Amniotic epithelial cell (primary cell): ENCODE measurements at regions not wholly inside any gene's neighbourhood (a gene's known extent, or its start where the extent isn't known, plus 50 kb on each side); places are given as distances from the start of the nearest gene placed in this dataset.

Experiments used
- DNase-seq: peaks from one replicate; pipeline ENCODE4 v3.0.0-alpha.2; 2010; ENCODE audit warnings: low read depth

DNA sequence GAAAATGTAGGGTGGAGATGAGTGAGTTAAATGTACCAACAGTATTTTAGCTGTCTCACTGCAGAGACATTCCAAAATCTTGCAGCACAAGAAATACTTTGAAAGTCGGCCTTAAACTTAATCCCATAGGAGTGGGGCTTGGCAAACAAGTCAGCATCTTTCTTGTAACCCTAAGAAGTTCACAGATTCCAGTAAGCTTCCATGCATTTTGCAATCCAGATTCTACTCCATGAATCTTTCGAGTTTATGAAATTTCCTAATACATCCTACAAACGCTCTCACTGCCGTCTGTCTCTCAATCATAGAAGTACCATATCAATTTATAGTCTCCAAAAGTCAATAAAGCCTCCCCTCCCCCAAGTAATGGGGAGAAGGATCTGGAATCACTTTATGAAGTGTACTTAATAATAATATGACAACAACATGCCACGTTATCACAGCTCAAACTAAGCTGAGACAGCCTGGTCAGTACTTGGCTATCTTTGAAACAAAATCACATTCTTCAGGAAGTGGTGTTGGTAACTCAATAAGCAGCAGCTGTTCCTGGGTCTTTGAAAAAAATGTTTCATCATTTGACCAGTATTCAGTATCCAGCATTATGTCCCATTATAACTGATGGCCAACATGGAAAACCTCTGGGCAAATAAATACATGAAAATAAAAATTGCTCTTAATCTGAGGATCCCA is 317.4 kb upstream of the RUNX1 start:
- DNase-seq = peak; percentile 99

DNA sequence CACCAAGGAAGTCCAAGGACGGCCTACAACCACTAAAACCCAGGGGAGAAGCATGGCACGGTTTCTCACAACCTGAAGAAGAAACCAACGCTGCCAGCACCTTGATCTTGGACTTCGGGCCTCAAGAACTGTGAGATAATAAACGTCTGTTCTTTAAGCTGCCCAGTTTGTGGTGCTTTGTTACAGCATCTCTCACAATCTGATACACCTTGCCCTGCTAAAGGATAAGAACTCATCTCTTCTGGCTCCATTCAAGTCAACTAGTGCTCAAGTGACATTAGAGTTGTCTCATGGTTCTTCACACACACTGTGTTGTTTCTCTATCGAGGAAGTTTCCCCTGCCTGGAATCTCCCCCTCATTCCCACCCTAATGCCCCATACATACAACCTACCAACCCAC is 314.4 kb upstream of the RUNX1 start:
- no peak for DNase-seq

GRCh38 chr21:35361988-35362387 is 312.9 kb upstream of the RUNX1 start:
- no peak for DNase-seq

GRCh38 chr21:35360870-35361570 is 311.9 kb upstream of the RUNX1 start:
- DNase-seq = no peak

GRCh38 chr21:35359076-35359475 is 310.0 kb upstream of the RUNX1 start:
- peak; percentile 37 for DNase-seq

GRCh38 chr21:35358008-35358407 is 308.9 kb upstream of the RUNX1 start:
- no peak for DNase-seq

DNA sequence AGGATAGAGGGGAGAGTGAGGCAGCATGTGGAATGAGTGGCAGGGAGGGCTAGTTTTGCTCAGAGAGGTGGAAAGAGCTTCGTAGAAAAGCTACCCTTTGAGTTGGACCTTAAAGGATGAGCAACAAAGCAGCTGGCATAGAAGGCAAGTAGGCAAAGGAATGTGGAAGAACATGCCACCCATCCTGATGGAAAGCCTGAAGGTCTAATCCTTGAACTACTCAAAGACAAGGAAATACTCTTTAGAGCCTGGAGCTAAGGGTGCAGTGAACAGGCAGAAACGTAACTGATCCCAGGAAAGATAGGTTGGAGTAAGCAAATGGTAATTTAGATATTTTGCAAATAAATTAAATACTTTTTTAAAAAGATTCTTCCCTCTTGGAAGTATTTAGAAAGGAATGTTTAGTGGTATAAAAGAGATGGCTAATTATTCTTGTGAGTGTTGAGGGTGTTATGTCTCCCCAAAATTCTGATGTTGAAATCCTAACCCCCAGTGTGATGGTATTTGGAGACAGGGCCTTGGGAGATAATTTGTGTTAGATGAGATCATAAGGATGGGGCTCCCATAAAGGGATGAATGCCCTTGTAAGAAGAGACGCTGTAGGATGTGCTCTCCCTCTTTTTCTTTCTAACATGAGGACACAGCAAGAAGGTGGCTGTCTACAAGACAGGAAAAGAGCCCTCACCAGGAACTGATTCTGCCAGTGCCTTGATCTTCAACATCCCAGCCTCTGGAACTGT is 308.1 kb upstream of the RUNX1 start:
- peak; percentile 63 for DNase-seq

DNA sequence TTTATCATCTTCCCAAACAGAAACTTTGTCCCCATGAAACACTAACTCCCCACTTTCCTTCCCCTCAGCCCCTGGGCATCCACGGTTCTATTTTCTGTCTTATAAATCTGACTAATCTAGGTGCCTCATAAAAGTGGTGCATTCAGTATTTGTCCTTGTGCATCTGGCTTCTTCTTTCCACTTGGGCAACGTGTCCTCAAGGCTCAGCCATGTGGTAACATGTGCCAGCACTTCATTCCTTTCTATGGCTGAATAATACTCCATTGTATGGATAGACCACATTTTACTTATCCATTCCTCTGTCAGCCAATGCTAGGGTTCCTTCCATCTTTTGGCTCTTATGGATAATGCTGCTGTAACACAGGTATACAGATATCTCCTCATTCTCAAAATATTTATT is 305.0 kb upstream of the RUNX1 start:
- no peak for DNase-seq

DNA sequence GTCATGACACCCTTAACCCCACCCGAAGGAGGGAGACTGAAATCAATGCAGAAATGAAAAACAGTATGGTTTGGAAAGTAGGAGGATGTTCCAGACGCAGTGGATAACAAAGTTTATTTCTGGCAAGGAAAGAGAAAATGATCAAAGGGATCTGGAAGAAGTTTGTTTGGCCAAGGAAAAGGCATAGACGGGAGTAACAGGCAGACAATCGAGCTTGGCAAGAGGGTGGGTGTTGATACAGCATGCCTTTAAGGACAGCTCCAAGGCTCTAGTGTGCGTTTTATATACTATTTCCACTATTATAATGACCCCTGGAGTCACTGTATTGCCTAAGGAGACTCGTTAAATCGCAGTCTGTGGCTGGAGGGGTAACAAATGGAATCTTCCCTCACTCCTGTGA is 303.7 kb upstream of the RUNX1 start:
- no peak for DNase-seq

GRCh38 chr21:35352066-35352770 is 303.1 kb upstream of the RUNX1 start:
- peak; percentile 90 for DNase-seq

GRCh38 chr21:35351434-35351833 is 302.3 kb upstream of the RUNX1 start:
- peak; percentile 34 for DNase-seq

- DNase-seq = peak; percentile 44
These were observed 301.9 kb upstream of the RUNX1 start for GRCh38 chr21:35350965-35351364.

DNA sequence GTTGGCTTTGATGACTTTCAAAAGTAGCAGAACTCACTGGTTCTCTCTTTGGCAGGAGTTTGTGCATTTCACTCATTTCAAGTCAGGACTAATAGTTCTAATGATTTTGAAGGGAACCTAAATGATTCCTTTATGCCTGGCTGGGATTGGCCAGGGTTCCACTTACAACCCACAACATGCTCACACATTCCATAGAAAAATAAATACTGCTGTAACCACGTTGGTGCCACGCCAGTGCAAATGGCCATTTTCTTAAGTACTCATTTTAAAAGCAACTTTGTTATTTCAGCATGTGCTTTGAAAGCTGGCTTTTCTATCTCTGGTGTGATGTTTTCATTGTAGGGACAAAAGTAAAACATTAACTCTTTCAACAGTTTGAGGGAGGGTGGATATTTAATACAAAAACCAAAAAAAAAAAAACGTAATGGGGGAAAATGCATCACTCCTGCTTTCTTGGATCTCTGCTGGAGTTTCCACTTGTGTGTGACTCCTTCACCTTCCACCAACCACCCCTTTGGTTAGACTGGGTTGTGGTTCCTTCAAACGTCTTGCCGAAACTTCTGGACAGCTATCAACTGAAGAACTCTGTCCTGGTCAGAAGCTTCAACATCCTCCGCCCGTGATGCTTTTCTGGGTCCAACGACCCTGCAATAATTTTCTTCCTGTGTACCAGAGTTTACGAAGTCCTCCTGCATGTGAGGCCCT is 300.4 kb upstream of the RUNX1 start:
- no peak for DNase-seq

GRCh38 chr21:35348686-35349085 is 299.6 kb upstream of the RUNX1 start:
- DNase-seq = peak; percentile 63

- no peak for DNase-seq
These were observed 297.6 kb upstream of the RUNX1 start for GRCh38 chr21:35346697-35347096.

GRCh38 chr21:35345954-35346353 is 296.9 kb upstream of the RUNX1 start:
- peak; percentile 45 for DNase-seq

DNA sequence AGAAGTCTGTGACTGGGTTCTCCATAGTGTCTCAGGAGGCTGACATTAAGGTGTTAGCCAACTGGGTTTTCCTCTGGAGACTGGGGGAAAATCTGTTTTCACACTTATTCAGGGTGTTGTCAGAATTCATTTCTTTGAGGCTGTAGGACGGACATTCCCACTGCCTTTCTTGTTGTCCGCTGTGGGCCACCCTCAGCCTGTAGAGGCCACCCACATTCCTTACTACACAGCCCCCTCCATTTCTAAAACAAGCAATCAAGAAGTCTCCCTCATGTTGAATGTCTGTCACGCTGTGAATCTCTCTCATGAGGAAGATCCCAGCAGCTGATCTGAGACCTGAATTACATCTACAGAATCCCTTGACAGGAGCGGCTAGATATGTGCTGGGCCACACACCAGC is 295.5 kb upstream of the RUNX1 start:
- DNase-seq = no peak

DNA sequence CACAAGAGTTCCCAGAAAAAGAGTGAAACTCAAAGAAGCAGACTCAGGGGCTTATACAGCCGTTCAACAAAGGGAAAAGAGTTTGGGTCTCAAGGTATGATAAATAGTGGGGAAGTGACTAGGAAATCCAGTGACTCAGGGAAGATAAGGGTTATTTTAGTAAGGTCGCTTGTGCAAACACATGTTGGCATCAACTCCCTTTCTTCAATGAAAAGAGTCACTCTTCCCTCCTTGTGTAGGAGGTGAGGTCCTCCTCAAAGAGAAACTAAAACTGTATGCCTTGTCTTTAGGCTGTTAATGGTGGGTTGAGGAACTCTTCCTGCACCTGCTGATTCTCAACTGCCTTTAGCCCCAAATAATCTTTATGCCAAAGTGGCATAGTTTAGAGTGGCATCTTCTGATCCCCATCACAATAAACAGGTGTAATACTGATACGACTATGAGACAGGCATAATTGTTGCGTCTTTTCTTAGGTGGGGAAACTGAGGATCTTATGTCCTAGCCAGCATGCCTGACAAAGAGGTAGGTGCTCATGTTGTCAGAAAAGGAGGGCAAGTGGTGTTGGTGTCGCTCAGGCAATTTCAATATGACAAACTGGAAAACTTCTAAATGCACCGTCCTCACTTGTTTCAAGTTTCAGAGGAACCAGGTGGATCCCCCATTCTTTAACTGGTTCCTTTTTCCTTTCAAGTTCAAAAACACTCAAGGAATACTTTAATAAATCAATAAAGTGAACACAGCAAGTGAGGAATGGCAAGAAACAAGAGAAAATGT is 294.1 kb upstream of the RUNX1 start:
- DNase-seq = peak; percentile 51

DNA sequence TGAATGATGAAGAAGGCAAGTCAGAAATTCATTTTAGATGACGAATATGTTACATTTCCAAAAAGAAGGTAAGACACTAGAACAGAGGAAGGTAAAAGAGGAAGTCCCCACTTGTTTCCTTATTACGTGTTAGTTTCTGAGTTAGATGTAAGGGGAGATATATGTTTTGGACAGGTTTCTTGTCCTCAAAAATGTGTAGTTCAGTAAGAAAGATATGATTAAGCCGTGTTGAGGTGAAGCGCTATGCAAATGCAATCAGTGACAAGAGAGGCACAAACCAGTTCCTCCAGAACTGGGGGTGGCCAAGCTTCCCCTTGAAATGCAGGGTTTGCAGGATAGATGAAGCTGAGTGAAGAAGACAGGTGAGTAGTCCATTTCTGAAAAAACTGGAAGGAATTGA is 293.3 kb upstream of the RUNX1 start:
- DNase-seq = no peak

DNA sequence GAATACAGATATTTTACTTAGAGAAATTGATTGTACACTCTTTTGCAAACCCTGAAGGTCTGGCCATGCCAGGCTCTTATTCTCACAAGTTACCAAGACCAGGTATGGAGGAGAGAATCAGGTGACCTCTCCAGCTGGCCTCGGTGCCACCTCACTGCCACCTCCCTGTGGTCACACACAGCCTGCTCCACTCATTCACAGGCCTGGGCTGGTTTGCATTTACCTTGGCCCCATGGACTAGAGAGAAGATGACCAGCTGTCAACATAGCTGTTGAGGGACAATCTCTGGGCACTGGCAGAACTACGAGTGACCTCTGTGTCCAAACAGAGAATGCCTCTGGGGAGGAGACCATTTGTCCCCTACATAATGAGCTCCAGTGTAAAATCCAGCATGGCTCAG is 291.2 kb upstream of the RUNX1 start:
- DNase-seq = no peak
